ELR (cell line): ENCODE measurements at regions not wholly inside any gene's neighbourhood (a gene's known extent, or its start where the extent isn't known, plus 50 kb on each side); places are given as distances from the start of the nearest gene placed in this dataset.
A peak's percentile ranks its signal among the peaks of the same experiment; 100 is the strongest.
"Not testable (repeated sequence)": the region's sequence is repeated elsewhere in the genome, so short reads cannot be mapped to it uniquely, and the experiment has no call there.

Source experiments
- DNase-seq: peaks from one replicate; pipeline ENCODE4 v3.0.0-alpha.2; 2015; ENCODE audit warnings: low read depth

DNA sequence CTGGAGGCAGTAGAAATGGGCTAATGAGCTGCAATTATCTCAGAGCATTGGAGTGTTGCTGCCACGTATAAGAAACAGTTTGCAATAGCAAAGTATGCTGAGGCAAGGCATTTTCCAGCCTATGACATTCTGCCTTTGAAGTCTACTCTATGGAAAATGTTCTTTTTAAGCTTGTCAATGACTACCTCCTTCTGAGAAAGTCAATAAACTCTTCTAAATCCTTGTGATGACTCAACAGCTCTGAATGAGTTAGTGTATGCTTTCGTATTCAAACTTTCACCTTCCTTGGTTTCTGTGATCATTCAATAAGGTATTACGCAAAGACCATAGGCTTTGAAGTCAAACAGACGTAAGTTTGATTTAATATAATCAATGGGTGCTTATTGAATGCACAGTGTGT lies 111.2 kb downstream of the CAPZA3 start:
- peak; percentile 56 for DNase-seq

DNA sequence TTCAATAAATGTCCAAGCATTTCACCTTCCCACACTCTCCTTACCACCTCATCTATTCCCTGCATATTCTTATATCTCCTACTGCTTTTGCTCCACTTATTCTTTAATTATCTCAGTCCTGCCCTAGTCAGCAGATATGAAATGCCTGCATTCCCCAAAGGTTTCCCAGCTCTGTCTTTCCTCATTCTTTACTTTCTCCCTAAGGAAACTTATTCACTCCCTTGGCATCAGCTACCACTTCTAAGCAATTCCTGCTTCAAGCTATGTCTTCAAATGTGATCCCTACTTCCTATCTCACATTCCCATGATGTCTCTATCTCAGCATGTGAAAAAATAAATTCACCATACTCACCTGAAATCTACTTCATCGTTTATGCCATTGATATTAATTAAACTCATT lies 111.8 kb downstream of the CAPZA3 start:
- DNase-seq: no peak

- DNase-seq: no peak
Observed at GRCh38 chr12:18850752-18851151, 112.8 kb downstream of the CAPZA3 start.

DNA sequence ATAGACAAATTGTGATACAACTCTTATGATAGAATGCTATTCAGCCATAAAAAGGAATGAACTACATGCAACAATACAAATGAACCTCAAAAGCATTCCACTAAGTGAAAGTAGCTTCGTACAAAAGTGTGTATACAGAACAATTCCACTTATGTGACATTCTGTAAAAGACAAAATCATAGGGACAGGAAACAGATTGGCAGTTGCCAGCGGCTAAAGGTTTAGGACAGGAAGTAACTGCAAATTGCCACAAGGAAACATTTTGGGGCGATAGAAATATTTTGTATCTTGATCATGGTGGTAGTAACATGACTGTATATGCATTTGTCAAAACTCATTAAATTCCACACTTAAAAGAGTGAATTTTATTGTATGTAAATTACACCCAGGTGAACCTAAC lies 113.4 kb downstream of the CAPZA3 start:
- DNase-seq: no peak

- DNase-seq: no peak
Observed at GRCh38 chr12:18853570-18854366, 115.8 kb downstream of the CAPZA3 start.

GRCh38 chr12:18857656-18858055 lies 119.7 kb downstream of the CAPZA3 start:
- no peak for DNase-seq

DNA sequence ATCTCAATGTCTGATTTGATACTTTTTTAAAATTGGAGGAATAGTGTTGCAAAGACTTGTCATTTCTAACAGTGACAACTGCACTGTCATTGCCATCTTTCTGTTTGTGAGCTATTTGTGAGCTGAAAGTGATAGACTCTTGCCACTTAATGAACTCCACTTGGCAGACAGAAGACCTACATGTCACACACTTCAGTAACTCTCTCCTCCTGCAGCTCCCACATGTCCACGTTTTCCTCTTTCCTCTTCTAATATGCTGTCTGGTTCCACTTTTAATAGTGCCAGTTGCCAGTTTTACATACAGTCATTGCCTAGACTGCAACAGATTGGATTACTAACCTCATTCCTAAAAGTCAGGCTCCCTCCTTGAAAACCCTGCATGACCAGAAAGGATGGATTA lies 121.5 kb downstream of the CAPZA3 start:
- no peak for DNase-seq

GRCh38 chr12:18861287-18861858 lies 123.5 kb downstream of the CAPZA3 start:
- peak; percentile 70 for DNase-seq

- DNase-seq: no peak
Observed at GRCh38 chr12:18863769-18864500, 126.0 kb downstream of the CAPZA3 start.

GRCh38 chr12:18864900-18865561 lies 127.1 kb downstream of the CAPZA3 start:
- DNase-seq: peak; percentile 89

DNA sequence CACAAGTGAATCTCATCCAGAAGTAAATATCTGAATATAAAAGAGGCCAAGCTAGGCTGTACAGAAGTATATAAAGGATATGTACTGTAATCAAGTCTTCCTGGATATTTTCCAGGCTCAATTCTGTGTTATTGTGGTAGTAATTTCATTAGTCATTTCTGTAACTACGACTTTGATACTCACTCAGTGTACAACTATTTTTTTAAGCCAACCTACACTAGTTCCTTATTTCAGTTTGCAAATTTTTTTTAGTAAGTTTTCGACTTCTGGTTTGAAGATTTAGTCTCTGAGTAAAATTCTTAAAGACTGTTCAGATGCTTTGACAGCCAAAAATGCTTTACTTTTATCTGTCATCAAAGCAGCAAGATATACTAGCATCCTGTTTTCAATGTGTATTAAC lies 130.8 kb downstream of the CAPZA3 start:
- DNase-seq: peak; percentile 52

GRCh38 chr12:18872770-18873169 lies 134.9 kb downstream of the CAPZA3 start:
- DNase-seq: no peak

- no peak for DNase-seq
Observed at GRCh38 chr12:18878676-18879180, 140.8 kb downstream of the CAPZA3 start.

DNA sequence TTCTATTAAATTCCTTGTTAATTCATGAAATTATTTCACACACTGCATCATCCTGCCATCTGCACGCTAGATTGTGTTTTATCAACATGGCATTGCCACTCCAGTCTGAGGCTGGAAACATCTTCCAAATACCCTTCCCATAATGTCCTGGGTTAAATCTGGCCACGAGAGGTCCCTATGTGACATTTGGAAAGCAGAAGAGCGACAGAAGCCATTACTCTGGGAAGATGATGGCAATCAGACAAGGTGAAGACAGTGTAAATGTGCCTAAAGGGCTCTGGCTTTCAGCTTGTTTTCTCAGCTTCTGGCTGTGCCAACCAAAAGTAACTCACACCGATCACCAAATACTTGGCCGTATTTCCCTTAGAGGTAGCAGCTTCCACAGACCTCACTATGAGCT lies 144.8 kb downstream of the CAPZA3 start:
- DNase-seq: no peak

DNA sequence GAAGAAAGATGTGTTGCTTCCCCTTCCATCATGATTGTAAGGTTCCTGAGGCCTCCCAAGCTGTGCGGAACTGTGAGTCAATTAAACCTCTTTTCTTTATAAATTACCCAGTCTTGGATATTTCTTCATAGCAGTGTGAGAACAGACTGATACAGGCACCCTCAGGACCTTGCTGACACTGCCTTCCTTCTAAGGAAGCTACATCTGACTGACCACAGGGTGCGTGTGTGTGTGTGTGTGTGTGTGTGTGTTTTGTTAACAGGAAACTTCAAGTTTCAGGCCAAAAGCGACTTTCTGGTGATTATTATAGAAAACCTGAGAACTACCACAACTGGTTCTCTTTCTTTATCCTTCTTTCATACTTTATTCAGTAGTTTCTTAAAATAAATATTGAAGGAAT lies 149.0 kb downstream of the CAPZA3 start:
- no peak for DNase-seq

DNA sequence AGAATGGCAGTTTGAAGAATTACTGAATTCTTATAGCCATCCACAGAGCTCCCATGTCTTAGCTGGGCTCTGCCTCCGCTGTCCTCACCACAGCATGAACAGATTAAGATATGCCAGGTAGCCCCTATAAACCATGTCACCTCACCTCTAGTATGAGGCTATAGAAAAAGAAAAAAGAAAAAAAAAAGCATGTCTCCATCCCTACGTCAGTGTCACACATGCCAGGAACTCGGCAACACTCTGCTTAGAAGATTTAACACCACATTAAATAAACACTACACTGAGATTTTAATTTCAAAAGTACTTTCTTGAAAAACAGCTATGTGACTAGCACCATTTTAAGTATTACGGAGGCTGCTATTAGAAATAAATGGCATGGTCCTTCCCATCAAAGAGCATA lies 149.4 kb downstream of the CAPZA3 start:
- no peak for DNase-seq

GRCh38 chr12:18888047-18888446 lies 150.1 kb downstream of the CAPZA3 start:
- no peak for DNase-seq

DNA sequence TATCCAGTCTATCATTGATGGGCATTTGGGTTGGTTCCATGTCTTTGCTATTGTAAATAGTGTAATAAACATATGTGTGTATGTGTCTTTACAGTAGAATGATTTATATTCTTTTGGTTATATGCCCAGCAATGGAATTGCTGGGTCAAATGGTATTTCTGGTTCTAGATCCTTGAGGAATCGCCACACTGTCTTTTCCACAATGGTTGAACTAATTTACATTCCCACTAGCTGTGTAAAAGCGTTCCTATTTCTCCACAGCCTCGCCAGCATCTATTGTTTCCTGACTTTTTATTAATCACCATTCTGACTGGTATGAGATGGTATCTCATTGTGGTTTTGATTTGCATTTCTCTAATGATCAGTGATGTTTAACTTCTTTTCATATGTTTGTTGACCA lies 152.7 kb downstream of the CAPZA3 start:
- DNase-seq: not testable (repeated sequence)

DNA sequence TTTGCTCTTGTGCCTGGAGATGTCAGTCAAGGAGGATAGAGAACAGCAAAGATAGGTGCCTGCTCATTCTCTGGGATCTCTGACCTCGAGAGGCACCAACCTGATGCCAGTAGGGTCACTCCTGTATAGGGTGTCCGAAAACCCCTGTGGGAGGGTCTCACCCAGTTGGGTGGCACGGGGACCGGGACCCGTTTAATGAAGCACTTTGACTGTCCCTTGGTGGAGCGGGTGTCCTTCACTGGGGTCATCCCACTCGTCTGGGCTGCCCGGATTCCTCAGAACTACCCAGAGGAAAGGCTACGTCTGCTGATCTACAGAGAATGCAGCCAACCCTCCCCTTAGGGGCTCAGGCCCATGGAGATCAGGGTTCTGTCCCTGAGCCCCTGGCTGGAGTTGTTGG lies 157.6 kb downstream of the CAPZA3 start:
- no peak for DNase-seq

DNA sequence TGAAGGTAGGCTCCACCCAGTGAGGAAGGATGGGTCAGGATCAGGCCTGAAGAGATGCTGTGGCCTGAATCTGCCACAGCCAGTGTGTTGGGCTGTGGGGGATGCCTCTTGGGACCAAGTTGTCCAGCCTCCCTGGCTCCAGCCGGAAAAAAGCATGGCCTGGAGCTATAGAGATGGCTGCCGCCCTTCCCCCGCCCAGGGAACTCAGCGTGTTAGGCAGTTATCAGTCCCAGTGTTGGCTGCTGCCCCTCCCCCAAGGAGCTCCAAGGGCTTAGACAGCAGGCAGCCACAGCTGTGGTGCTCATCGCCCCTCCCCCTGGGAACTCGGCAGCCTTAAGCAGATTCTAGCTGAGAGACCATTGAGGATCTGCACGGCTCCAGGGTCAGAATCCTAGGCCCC lies 158.0 kb downstream of the CAPZA3 start:
- no peak for DNase-seq

DNA sequence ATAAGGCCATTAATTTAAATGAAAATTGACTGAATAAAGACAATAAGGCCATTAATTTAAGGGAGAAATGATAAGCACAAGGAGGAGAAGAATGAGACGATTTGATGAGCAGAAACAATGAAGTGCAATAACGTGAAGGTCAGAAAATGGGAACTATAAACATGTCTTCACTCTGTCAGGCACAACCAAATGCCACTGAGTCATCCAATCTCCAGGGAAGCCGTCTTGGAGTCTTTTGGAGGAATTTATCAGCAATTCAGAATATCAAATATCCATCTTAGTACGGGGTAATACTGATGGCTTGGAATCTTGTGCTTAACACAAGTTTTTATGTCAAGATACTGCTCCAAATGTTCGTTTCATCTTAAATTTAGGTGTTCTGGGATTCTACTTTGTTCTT lies 159.9 kb downstream of the CAPZA3 start:
- DNase-seq: peak; percentile 8

DNA sequence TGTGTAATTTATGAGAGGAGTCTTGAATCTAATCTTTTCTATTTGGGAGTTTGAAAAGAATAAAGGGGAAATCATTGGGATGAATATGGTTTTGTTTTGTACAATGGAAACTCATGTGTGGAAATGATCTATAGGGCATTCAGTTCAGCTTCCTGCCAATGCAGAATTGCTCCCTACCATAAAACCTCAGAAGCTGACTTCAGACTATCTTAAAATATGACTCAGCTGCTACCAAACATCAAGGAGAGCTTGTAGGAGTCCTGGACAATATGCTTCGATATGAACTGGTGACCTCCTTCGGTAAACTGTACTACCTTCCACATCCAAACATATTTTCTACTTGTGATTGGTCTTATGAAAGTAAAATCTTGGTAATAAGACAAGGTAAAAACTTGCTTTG lies 160.6 kb downstream of the CAPZA3 start:
- peak; percentile 10 for DNase-seq

DNA sequence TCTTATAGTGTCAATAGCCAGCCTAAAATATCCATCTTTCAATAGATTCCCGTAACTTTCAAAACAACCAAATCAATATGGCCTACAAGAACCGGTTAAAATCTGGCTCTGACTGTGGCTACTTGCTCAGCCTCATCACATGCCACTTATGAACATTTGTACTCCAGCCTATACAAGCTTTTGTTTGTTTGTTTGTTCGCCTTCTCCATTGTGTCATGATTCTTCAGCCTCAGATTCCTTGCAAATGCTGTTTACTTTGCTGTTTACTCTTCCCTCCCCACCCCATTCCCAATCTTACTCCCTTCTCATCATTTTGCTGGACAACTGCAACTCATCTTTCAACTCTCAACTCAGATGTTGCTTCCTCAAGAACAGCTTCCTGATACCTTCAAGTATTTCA lies 161.2 kb downstream of the CAPZA3 start:
- no peak for DNase-seq
